Small intestine (tissue), 7 donors: ENCODE measurements at regions not wholly inside any gene's neighbourhood (a gene's known extent, or its start where the extent isn't known, plus 50 kb on each side); places are given as distances from the start of the nearest gene placed in this dataset.

Source experiments
- DNase-seq, 2 donors: peaks; one replicate each; pipeline versions ENCODE4 v3.0.0 to v3.0.0-alpha.2; 2013
- FAIRE-seq: peaks from 2 replicates; lab custom pipeline; 2012; peaks lifted over from hg19 to GRCh38; lab: Jason Lieb, UNC
- H3K27ac ChIP-seq, 3 donors: one replicate each; pipeline ENCODE4 v1.5.1; 2013; ENCODE audit warnings: low read length in 2 of 3, mild to moderate bottlenecking in 2 of 3, control low read depth in 1 of 3, inconsistent platforms in 1 of 3, low read depth in 1 of 3, moderate library complexity in 1 of 3
- H3K27me3 ChIP-seq, 3 donors: one replicate each; pipeline ENCODE4 v1.6.1; 2013; ENCODE audit warnings: low read length in 3 of 3, inconsistent platforms in 1 of 3; ENCODE audit not compliant: control insufficient read depth in 3 of 3, insufficient read depth in 3 of 3
- H3K36me3 ChIP-seq, 3 donors: one replicate each; pipeline ENCODE4 v1.6.1; 2013; ENCODE audit warnings: low read length in 3 of 3, inconsistent platforms in 1 of 3, low read depth in 1 of 3, mild to moderate bottlenecking in 1 of 3, moderate library complexity in 1 of 3; ENCODE audit not compliant: control insufficient read depth in 3 of 3, insufficient read depth in 2 of 3
- H3K4me1 ChIP-seq, 3 donors: one replicate each; pipeline ENCODE4 v1.6.1; 2013; ENCODE audit warnings: low read length in 2 of 3, inconsistent platforms in 1 of 3, low read depth in 1 of 3, mild to moderate bottlenecking in 1 of 3, moderate library complexity in 1 of 3; ENCODE audit not compliant: control insufficient read depth in 3 of 3, insufficient read depth in 2 of 3
- H3K4me3 ChIP-seq, 3 donors: one replicate each; pipeline ENCODE4 v1.5.1; 2013; ENCODE audit warnings: low read length in 3 of 3, control low read depth in 1 of 3, inconsistent platforms in 1 of 3, low read depth in 1 of 3, mild to moderate bottlenecking in 1 of 3, moderate library complexity in 1 of 3
- H3K9me3 ChIP-seq, 2 donors: one replicate each; pipeline ENCODE4 v1.6.1; 2013; ENCODE audit warnings: low read depth in 1 of 2, low read length in 1 of 2; ENCODE audit not compliant: control insufficient read depth in 2 of 2, insufficient read depth in 1 of 2
- WGBS, 3 donors: extraction: QIAGEN DNeasy Blood & Tissue Kit; methylation state at CpG; one replicate each; pipeline ENCODE4 v1.1.7; 2013; 5-methylcytosine and 5-hydroxymethylcytosine counted together
- donor health status: healthy with polysubstance abuse.
- donor health status: control.
- donor health status: control.
- donor health status: Bipolar disorder and iron deficiency.
- donor health status: healthy.

DNA sequence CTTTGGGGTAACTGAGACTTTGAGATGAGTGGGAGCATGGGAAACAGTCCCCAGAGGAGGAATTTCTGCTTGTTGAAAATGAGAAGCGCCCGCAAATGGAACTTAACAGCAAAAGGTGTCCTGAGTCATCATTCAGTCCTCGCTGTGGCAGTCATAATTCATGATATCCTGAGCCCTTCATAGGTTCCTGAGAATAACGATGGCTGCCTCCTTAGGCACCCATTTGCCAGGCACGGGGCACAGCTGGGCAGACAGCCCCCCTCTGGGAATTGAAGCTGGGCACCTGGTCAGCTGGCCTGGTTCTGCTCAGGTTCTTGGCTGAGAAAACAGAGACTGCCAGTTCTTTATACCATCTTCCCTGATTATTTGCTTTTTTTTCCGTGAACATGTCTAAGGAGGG lies 69.8 kb upstream of the EGFLAM start:
- DNase-seq: no peak
- WGBS, 3 donors: 72 to 80% (median 79%) methylated on average over 6 of the region's 6 CpGs
- Histone ChIP-seq H3K4me3 (no peak overlapping the region), H3K9me3 (no peaks in the 10 kb centered on the region), H3K36me3 (no peaks in the 10 kb centered on the region), H3K27me3 (no peaks in the 10 kb centered on the region), H3K27ac (no peak overlapping the region), H3K4me1 (peaks cover 0 to 6% (median 0%) of the 10 kb centered on the region in 3 donors)
- no peak for FAIRE-seq

DNA sequence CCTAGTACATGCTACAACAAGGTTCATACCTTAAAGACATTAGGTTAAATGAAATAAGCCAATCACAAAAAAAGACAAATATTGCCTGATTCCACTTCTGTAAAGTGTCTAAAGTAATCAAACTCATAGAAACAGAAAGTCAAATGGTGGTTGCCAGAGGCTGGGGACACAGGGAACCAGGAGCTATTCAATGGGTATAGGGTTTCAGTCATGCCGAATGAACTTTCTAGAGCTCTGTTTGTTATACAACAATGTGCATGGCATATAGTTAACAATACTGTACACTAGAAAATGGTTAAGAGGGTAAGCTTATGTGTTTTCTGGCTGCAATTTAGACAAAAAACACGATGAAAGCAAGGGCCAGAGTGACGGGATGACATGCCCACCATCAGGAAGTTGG lies 70.8 kb upstream of the EGFLAM start:
- DNase-seq: no peak
- H3K9me3 ChIP-seq: no peaks in the 10 kb centered on the region
- FAIRE-seq: no peak
- H3K27ac ChIP-seq: no peak overlapping the region
- H3K4me3 ChIP-seq: no peak overlapping the region
- no peaks in the 10 kb centered on the region for H3K27me3 ChIP-seq
- H3K4me1 ChIP-seq: peaks cover 0 to 6% (median 0%) of the 10 kb centered on the region in 3 donors
- WGBS, 3 donors: 67 to 80% (median 72%) methylated on average over 3 of the region's 3 CpGs
- H3K36me3 ChIP-seq: no peaks in the 10 kb centered on the region

DNA sequence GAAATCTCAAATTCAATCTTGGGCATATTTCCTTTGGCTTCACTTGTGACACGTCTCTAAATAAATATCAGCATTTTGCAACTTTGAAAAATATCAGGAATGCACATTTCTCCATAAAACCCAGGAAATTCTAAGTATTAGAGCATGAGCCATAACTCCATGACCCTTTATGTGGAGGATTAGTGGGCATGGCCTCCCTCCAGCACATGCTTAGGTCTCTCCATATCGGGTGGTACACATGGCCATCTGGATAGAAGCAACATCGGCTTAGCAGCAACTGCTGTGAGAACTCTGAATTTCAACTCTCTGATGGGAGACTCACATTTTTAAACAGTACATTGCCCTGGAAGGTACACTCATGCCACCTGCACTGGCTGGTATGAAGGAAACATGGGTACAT lies 73.7 kb upstream of the EGFLAM start:
- no peak for DNase-seq
- Histone ChIP-seq H3K36me3 (no peaks in the 10 kb centered on the region), H3K4me1 (peaks cover 0 to 6% (median 0%) of the 10 kb centered on the region in 3 donors), H3K27ac (no peak overlapping the region), H3K9me3 (no peaks in the 10 kb centered on the region), H3K4me3 (no peak overlapping the region), H3K27me3 (no peaks in the 10 kb centered on the region)
- 82 to 86% (median 84%) methylated on average over 3 of the region's 3 CpGs for WGBS, 3 donors
- no peak for FAIRE-seq

DNA sequence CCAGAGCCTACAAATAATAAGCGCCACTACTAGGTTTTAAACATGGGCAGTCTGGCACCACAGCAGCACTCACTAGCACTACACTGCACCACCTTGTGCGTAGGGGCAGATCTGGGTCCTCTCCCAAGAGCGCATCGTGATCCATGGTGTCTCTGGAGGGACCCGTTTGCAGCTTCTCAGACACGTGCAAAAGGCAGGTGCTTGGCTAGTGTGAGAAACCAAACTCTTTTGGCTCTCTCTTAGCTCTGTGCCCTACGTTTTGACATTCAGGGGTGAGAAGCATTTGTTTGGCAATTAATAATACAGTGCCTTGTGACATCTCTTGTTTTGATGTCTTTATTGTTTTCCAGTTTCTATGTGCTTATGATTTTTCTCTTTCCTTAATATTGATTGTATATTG lies 75.4 kb upstream of the EGFLAM start:
- DNase-seq: no peak
- no peak overlapping the region for H3K4me3 ChIP-seq
- no peaks in the 10 kb centered on the region for H3K4me1 ChIP-seq
- H3K27ac ChIP-seq: no peak overlapping the region
- no peaks in the 10 kb centered on the region for H3K36me3 ChIP-seq
- 85 to 88% (median 85%) methylated on average over 7 of the region's 7 CpGs for WGBS, 3 donors
- no peaks in the 10 kb centered on the region for H3K9me3 ChIP-seq
- no peak for FAIRE-seq
- no peaks in the 10 kb centered on the region for H3K27me3 ChIP-seq

DNA sequence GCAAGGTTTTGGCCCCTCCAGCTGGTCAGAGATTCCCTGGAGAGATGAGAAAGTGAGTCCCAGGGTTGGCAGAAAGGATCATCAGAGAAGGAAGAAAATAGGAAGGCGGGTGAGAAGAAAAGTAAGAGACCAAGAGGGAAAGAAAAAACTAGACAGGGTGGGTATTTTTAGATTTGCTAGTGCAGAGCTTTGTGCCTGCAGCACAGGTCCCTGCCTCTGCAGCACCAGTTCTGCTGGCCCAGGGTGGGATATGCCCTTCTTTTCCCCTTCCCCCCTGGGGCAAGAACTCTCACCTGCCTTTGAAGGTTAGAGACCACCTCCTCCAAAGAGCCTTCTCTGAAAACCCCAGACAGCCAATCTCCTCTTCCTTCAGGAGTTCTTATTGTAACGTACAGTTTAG lies 90.3 kb upstream of the EGFLAM start:
- DNase-seq (no peak), FAIRE-seq (no peak)
- no peak overlapping the region for H3K4me3 ChIP-seq
- H3K4me1 ChIP-seq: no peaks in the 10 kb centered on the region
- H3K27ac ChIP-seq: no peak overlapping the region
- no peaks in the 10 kb centered on the region for H3K36me3 ChIP-seq
- H3K9me3 ChIP-seq: no peaks in the 10 kb centered on the region
- no peaks in the 10 kb centered on the region for H3K27me3 ChIP-seq
- WGBS, 3 donors: 62 to 70% (median 64%) methylated on average over 2 of the region's 2 CpGs

DNA sequence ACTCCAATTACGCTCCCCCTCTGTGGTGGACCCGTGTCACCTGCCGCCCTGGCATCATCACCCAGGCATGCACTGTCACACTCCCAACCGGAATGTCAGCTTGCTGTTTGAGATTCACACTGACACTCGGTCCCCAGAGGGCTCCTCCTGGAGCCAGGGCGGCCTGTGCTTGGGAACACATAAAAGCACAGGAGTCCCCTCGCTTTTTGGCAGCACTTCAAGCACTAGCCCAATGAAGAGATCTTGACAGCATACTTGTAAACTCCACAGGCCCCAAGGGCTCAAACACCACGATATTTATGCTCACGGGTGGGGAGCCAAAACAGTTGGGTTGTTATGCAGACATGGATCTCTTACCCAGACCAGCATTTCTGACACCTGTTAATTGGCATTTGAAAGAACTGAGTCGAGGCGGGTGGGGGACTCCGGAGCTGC lies 90.8 kb upstream of the EGFLAM start:
- FAIRE-seq (no peak), DNase-seq (no peak)
- Histone ChIP-seq H3K9me3 (no peaks in the 10 kb centered on the region), H3K36me3 (no peaks in the 10 kb centered on the region), H3K27ac (no peak overlapping the region), H3K4me3 (no peak overlapping the region), H3K27me3 (no peaks in the 10 kb centered on the region), H3K4me1 (no peaks in the 10 kb centered on the region)
- WGBS, 3 donors: 45 to 52% (median 52%) methylated on average over 12 of the region's 12 CpGs

DNA sequence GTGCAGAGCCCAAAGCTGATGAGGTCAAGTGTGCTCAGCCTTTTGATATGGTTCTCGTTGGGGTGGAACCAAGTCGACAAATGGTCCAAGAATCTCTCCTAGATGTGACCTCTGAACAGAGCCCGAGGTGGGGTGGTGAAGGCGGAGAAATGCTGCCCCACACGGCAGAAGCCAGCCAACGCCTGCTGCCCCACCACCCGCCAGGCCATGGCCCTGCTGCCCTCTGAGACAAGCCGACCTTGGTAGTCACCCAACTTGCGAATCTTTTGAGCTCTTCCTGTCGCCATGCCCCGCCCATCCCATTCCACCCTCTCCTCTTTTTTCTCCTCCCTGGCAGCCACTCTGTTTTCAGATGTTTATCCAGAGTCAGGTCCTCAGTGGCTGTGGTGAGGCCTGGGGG lies 91.5 kb upstream of the EGFLAM start:
- no peak overlapping the region for H3K27ac ChIP-seq
- no peaks in the 10 kb centered on the region for H3K4me1 ChIP-seq
- no peak overlapping the region for H3K4me3 ChIP-seq
- no peaks in the 10 kb centered on the region for H3K9me3 ChIP-seq
- H3K36me3 ChIP-seq: no peaks in the 10 kb centered on the region
- no peaks in the 10 kb centered on the region for H3K27me3 ChIP-seq
- DNase-seq (no peak), FAIRE-seq (no peak)
- 76 to 83% (median 78%) methylated on average over 11 of the region's 11 CpGs for WGBS, 3 donors

DNA sequence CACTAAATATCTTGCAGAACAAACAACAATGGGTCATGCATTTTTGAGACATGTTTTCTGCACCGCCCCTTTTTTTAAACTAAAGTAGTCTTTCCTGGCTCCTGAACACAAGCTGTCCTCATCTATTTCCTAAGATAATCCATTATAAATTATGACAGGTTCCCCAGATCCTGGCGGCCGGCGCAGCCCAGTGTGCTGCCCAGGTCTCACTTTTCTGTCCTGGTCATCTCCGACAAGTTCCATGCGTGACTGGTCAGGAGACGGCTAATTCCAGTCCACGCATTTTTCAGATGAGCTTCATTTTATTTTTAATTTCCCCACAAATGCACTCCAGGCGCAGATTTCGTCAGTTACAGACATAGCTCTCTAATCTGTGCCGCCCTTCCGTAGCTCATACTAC lies 92.9 kb upstream of the EGFLAM start:
- H3K36me3 ChIP-seq: no peaks in the 10 kb centered on the region
- WGBS, 3 donors: 88 to 95% (median 91%) methylated on average over 12 of the region's 12 CpGs
- no peaks in the 10 kb centered on the region for H3K27me3 ChIP-seq
- H3K27ac ChIP-seq: no peak overlapping the region
- no peak overlapping the region for H3K4me3 ChIP-seq
- no peaks in the 10 kb centered on the region for H3K4me1 ChIP-seq
- DNase-seq (no peak), FAIRE-seq (no peak)
- H3K9me3 ChIP-seq: no peaks in the 10 kb centered on the region

DNA sequence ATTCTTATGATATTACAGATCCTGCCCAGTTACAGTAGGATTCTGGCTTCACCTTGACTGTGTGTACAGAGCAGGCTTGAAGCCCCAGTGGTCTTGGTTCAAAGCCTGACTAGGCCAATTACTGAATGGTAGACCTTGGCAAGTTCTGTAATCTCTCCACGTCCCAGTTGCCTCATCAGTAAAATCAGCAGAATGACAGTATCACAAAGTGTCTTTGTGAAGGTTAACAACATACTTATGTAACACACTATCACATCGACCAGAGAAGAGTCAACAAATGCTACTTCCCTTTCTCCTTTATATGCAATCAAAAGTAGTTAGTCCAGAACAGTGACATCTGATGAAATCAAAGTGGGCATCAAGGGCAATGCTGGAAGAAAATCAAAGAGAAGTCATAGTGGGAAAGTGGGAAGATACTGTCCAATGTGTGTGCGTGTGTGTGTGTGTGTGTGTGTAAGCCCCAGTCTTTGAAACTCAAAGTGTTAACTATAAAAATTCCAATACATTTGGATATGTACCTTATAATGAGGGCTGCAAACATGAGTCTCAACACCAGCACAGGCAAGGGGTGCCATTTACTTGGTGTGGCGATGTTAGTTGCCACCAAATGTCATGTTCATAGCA lies 93.5 kb upstream of the EGFLAM start:
- Histone ChIP-seq H3K4me1 (no peaks in the 10 kb centered on the region), H3K4me3 (no peak overlapping the region), H3K36me3 (no peaks in the 10 kb centered on the region), H3K27me3 (no peaks in the 10 kb centered on the region), H3K9me3 (no peaks in the 10 kb centered on the region), H3K27ac (no peak overlapping the region)
- WGBS, 3 donors: 34 to 58% (median 41%) methylated on average over 4 of the region's 4 CpGs
- DNase-seq (no peak), FAIRE-seq (no peak)
